Neural cell (in vitro differentiated cells): ENCODE measurements at regions not wholly inside any gene's neighbourhood (a gene's known extent, or its start where the extent isn't known, plus 50 kb on each side); places are given as distances from the start of the nearest gene placed in this dataset.

ENCODE experiments used
- CTCF ChIP-seq: fragments of 450-650 bp; IDR thresholded peaks from 2 replicates; pipeline ENCODE4 v1.5.1; 2014; ENCODE audit warnings: antibody characterized with exemption, mild to moderate bottlenecking, moderate library complexity; ENCODE audit not compliant: poor library complexity, severe bottlenecking
- EP300 ChIP-seq: fragments of 450-650 bp; conservative IDR thresholded peaks from 2 replicates; pipeline ENCODE4 v1.6.1; 2014; ENCODE audit warnings: antibody characterized with exemption, mild to moderate bottlenecking, moderate library complexity; ENCODE audit not compliant: poor library complexity, severe bottlenecking
- EZH2 ChIP-seq: fragments of 200-600, 300-800 bp; shearing (Covaris generic), sonication (generic); IDR thresholded peaks from 2 replicates; pipeline ENCODE4 v1.6.1; 2014; ENCODE audit warnings: antibody characterized with exemption, low read length, borderline replicate concordance, mild to moderate bottlenecking; ENCODE audit not compliant: insufficient read depth, poor library complexity, severe bottlenecking
- MXI1 ChIP-seq: fragments of 450-650 bp; conservative IDR thresholded peaks from 2 replicates; pipeline ENCODE4 v1.6.1; 2014; ENCODE audit warnings: antibody characterized with exemption, mild to moderate bottlenecking; ENCODE audit not compliant: poor library complexity, severe bottlenecking
- POLR2AphosphoS5 ChIP-seq: IDR thresholded peaks from 2 replicates; pipeline ENCODE4 v1.6.1; 2012
- RAD21 ChIP-seq: fragments of 450-650 bp; conservative IDR thresholded peaks from 2 replicates; pipeline ENCODE4 v1.6.1; 2014; ENCODE audit warnings: antibody characterized with exemption, mild to moderate bottlenecking, moderate library complexity
- REST ChIP-seq: IDR thresholded peaks from 2 replicates; pipeline ENCODE4 v1.6.1; 2012; ENCODE audit warnings: borderline replicate concordance
- SMC3 ChIP-seq: fragments of 450-650 bp; conservative IDR thresholded peaks from 2 replicates; pipeline ENCODE4 v1.6.1; 2014; ENCODE audit warnings: antibody characterized with exemption, mild to moderate bottlenecking, moderate library complexity; ENCODE audit not compliant: poor library complexity
- TAF1 ChIP-seq: IDR thresholded peaks from 2 replicates; pipeline ENCODE4 v1.6.1; 2012; ENCODE audit warnings: low read depth

- TF ChIP-seq CTCF (no peak), TAF1 (no peak), EZH2 (no peak), REST (no peak), POLR2AphosphoS5 (no peak), RAD21 (no peak), EP300 (no peak), MXI1 (no peak), SMC3 (no peak)
Observed at GRCh38 chr2:204472375-204472774, 72.9 kb upstream of the PARD3B start.
